ENCODE measurements at regions not wholly inside any gene's neighbourhood (a gene's known extent, or its start where the extent isn't known, plus 50 kb on each side); places are given as distances from the start of the nearest gene placed in this dataset.
"Not testable (repeated sequence)": the region's sequence is repeated elsewhere in the genome, so short reads cannot be mapped to it uniquely, and the experiment has no call there.

DNA sequence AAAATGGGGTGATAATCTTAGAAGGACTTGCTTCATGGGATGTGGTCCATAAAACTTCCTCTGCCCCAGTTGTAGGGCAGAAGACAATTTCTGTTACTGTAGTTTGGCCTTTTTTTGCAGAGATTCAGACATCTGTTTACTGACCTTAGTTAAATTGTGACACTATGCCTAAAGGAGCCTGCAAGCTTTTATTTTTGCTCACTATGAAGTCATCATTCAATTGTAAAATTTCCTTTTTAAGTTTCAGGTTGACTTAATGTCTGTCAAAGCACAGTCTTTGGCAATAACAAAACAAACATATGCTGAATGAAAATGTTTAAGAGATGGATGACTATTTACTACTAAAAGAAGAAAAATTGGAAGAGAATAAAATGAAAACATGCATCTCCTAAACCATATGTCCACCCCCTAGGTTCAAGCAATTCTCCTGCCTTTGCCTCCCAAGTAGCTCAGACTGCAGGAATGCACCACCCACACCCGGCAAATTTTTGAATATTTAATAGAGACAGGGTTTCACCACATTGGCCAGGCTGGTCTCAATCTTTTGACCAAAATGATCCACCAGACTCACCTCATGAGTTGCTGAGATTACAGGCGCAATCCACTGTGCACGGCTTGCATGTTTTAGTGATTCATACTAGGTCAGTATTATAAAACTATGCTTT lies 93.5 kb upstream of the HSFY2 start:
- TF ChIP-seq, protein P1, sequence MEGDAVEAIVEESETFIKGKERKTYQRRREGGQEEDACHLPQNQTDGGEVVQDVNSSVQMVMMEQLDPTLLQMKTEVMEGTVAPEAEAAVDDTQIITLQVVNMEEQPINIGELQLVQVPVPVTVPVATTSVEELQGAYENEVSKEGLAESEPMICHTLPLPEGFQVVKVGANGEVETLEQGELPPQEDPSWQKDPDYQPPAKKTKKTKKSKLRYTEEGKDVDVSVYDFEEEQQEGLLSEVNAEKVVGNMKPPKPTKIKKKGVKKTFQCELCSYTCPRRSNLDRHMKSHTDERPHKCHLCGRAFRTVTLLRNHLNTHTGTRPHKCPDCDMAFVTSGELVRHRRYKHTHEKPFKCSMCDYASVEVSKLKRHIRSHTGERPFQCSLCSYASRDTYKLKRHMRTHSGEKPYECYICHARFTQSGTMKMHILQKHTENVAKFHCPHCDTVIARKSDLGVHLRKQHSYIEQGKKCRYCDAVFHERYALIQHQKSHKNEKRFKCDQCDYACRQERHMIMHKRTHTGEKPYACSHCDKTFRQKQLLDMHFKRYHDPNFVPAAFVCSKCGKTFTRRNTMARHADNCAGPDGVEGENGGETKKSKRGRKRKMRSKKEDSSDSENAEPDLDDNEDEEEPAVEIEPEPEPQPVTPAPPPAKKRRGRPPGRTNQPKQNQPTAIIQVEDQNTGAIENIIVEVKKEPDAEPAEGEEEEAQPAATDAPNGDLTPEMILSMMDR (IDR thresholded peaks at IDR 0.05 in 2 of 3, conservative IDR thresholded peaks at IDR 0.05 in 1 of 3; ENCODE audit: borderline replicate concordance in 1 of 3, insufficient read depth in 1 of 3, low read depth in 2 of 3, low read length in 2 of 3) = not testable (repeated sequence)
- TF ChIP-seq, protein P2, sequence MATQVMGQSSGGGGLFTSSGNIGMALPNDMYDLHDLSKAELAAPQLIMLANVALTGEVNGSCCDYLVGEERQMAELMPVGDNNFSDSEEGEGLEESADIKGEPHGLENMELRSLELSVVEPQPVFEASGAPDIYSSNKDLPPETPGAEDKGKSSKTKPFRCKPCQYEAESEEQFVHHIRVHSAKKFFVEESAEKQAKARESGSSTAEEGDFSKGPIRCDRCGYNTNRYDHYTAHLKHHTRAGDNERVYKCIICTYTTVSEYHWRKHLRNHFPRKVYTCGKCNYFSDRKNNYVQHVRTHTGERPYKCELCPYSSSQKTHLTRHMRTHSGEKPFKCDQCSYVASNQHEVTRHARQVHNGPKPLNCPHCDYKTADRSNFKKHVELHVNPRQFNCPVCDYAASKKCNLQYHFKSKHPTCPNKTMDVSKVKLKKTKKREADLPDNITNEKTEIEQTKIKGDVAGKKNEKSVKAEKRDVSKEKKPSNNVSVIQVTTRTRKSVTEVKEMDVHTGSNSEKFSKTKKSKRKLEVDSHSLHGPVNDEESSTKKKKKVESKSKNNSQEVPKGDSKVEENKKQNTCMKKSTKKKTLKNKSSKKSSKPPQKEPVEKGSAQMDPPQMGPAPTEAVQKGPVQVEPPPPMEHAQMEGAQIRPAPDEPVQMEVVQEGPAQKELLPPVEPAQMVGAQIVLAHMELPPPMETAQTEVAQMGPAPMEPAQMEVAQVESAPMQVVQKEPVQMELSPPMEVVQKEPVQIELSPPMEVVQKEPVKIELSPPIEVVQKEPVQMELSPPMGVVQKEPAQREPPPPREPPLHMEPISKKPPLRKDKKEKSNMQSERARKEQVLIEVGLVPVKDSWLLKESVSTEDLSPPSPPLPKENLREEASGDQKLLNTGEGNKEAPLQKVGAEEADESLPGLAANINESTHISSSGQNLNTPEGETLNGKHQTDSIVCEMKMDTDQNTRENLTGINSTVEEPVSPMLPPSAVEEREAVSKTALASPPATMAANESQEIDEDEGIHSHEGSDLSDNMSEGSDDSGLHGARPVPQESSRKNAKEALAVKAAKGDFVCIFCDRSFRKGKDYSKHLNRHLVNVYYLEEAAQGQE (IDR thresholded peaks at IDR 0.05; ENCODE audit: low read depth) = not testable (repeated sequence)
- TF ChIP-seq POLR2A (IDR thresholded peaks at IDR 0.05; ENCODE audit: borderline replicate concordance, extremely low read depth, insufficient read depth, insufficient read length); EZH2 (IDR thresholded peaks at IDR 0.05); JUND (IDR thresholded peaks at IDR 0.05): not testable (repeated sequence)
- TF ChIP-seq, protein P3, sequence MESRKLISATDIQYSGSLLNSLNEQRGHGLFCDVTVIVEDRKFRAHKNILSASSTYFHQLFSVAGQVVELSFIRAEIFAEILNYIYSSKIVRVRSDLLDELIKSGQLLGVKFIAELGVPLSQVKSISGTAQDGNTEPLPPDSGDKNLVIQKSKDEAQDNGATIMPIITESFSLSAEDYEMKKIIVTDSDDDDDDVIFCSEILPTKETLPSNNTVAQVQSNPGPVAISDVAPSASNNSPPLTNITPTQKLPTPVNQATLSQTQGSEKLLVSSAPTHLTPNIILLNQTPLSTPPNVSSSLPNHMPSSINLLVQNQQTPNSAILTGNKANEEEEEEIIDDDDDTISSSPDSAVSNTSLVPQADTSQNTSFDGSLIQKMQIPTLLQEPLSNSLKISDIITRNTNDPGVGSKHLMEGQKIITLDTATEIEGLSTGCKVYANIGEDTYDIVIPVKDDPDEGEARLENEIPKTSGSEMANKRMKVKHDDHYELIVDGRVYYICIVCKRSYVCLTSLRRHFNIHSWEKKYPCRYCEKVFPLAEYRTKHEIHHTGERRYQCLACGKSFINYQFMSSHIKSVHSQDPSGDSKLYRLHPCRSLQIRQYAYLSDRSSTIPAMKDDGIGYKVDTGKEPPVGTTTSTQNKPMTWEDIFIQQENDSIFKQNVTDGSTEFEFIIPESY (IDR thresholded peaks at IDR 0.05; ENCODE audit: extremely low read depth, insufficient replicate concordance, low read length) = not testable (repeated sequence)
- TF ChIP-seq, protein P4, sequence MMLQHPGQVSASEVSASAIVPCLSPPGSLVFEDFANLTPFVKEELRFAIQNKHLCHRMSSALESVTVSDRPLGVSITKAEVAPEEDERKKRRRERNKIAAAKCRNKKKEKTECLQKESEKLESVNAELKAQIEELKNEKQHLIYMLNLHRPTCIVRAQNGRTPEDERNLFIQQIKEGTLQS (IDR thresholded peaks at IDR 0.05) = not testable (repeated sequence)
